ENCODE measurements at regions not wholly inside any gene's neighbourhood (a gene's known extent, or its start where the extent isn't known, plus 50 kb on each side); places are given as distances from the start of the nearest gene placed in this dataset.

DNA sequence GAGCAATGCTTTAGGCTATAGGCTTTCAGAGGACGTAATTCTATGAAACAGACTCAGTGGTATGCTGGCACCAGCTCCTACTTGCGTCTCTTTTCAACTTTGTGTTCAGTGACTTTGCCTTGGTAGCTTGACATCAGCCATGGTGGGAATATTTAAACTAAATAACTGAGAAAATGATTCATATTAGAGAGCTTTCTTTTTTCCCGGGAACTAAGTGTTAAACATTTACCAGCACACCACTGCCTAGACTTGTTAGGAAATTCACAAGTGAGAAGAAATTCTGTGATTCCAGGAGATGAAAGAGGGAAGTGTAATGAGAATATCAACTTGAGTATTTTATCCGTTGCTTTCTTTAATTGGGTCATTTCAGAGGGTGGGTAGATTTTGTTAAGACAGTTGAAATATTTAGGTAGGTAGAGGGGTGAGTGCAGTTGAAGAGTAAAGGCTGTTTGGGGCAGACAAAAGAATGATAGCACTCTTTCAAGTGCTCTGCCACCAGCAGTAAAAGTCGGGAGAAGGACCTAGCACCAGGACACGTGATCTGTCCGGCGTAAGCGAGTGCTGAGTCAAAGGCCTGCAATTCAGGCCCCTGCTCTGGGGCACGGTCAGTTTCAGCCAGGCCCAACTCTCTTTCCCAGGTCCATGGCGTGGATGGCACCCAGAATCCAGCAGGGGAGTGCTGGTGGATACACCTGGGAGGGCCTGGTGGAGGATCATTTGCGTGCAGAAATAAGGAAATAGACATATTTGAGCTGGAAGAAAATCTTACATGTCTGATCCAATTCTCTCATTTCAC lies 206.3 kb downstream of the SNX10 start:
- Histone ChIP-seq H3K36me3 (no peaks in the 10 kb centered on the region), H3K9me3 (no peaks in the 10 kb centered on the region), H3K4me3 (no peak overlapping the region), H3K27ac (no peak overlapping the region), H3K27me3 (no peaks in the 10 kb centered on the region), H3K4me1 (no peaks in the 10 kb centered on the region)
- TF ChIP-seq, protein P1, sequence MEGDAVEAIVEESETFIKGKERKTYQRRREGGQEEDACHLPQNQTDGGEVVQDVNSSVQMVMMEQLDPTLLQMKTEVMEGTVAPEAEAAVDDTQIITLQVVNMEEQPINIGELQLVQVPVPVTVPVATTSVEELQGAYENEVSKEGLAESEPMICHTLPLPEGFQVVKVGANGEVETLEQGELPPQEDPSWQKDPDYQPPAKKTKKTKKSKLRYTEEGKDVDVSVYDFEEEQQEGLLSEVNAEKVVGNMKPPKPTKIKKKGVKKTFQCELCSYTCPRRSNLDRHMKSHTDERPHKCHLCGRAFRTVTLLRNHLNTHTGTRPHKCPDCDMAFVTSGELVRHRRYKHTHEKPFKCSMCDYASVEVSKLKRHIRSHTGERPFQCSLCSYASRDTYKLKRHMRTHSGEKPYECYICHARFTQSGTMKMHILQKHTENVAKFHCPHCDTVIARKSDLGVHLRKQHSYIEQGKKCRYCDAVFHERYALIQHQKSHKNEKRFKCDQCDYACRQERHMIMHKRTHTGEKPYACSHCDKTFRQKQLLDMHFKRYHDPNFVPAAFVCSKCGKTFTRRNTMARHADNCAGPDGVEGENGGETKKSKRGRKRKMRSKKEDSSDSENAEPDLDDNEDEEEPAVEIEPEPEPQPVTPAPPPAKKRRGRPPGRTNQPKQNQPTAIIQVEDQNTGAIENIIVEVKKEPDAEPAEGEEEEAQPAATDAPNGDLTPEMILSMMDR (IDR thresholded peaks at IDR 0.05): no peak
- no peak for DNase-seq (ENCODE audit: low spot score)

DNA sequence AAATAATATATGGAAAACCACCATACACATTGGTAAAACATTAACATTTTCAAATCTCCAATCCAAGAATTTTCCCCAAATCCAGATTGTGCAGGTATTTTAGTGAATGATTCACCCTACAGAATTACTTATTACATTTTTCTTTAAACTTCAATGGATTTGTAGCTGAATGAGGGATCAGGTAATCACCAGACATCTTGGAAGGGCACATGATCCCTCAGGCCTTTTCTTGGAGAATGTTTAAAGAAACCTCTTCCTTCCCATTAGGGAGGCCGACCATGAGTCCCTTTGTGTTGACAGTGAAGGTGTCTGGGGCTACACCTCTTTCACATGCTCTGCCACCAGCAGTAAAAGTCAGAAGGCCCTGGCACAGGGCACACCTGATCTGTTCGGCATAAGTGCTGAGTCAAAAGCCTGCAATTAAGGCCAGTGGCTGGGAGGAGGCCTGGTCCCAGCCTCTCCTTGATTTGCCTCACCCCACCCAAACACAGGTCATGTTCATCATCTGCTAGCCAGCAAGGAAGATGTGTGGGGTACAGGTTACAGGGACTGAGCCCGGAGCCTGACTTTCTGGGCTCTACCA lies 207.7 kb downstream of the SNX10 start:
- Histone ChIP-seq H3K36me3 (no peaks in the 10 kb centered on the region), H3K4me3 (no peak overlapping the region), H3K4me1 (no peaks in the 10 kb centered on the region), H3K27ac (no peak overlapping the region), H3K27me3 (no peaks in the 10 kb centered on the region), H3K9me3 (no peaks in the 10 kb centered on the region)
- DNase-seq (ENCODE audit: low spot score): no peak
- TF ChIP-seq, protein P1 (IDR thresholded peaks at IDR 0.05): no peak

GRCh38 chr7:26500749-26501352 lies 209.2 kb downstream of the SNX10 start:
- no peak overlapping the region for H3K4me3 ChIP-seq
- H3K9me3 ChIP-seq: no peaks in the 10 kb centered on the region
- no peak for DNase-seq (ENCODE audit: low spot score)
- no peaks in the 10 kb centered on the region for H3K4me1 ChIP-seq
- H3K27ac ChIP-seq: no peak overlapping the region
- no peaks in the 10 kb centered on the region for H3K36me3 ChIP-seq
- TF ChIP-seq, protein P1 (IDR thresholded peaks at IDR 0.05): peak; percentile 12 to 39
- no peaks in the 10 kb centered on the region for H3K27me3 ChIP-seq

DNA sequence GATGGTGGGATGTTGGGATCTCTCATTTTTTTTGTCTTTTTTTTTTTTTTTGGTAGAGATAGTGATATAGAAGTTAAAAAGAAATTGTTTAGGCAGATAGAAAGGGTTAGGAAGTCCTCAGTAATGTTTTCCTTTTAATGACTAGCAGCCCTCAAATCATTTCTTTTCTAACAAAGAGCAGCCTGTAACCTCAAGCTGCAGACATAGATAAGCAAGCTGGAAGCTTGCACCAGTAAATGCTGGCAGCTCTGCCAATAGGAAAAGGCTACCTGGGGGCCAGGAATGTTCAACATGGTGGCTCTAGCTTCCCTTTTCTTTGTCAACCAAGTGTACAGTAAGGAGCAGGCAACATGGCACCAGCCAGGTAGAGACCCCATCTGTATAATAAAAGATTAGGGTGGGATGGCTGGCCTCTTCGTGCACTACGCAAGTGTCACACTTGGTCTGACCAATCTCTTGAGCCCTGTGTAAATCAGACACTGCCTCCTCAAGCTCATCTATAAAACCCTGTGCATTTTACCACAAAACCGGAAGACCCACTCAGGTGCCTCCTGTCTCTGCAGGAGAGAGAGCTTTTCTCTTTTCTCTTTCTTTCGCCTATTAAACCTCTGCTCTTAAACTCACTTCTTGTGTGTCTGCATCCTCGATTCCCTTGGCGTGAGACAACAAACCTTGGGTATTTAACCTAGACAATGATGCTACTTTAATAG lies 212.9 kb downstream of the SNX10 start:
- TF ChIP-seq, protein P1 (IDR thresholded peaks at IDR 0.05): no peak
- no peaks in the 10 kb centered on the region for H3K27me3 ChIP-seq
- no peak for DNase-seq (ENCODE audit: low spot score)
- no peaks in the 10 kb centered on the region for H3K9me3 ChIP-seq
- no peaks in the 10 kb centered on the region for H3K36me3 ChIP-seq
- H3K4me3 ChIP-seq: no peak overlapping the region
- no peak overlapping the region for H3K27ac ChIP-seq
- H3K4me1 ChIP-seq: no peaks in the 10 kb centered on the region

- H3K4me1 ChIP-seq: no peaks in the 10 kb centered on the region
- H3K27ac ChIP-seq: no peak overlapping the region
- TF ChIP-seq, protein P1 (IDR thresholded peaks at IDR 0.05): no peak
- DNase-seq (ENCODE audit: low spot score): no peak
- H3K4me3 ChIP-seq: no peak overlapping the region
- H3K9me3 ChIP-seq: no peaks in the 10 kb centered on the region
- H3K27me3 ChIP-seq: no peaks in the 10 kb centered on the region
- H3K36me3 ChIP-seq: no peaks in the 10 kb centered on the region
Measured at GRCh38 chr7:26506196-26506595, 214.5 kb downstream of the SNX10 start.

Data from right atrium auricular region (tissue), 2 donors.